ENCODE measurements at regions not wholly inside any gene's neighbourhood (a gene's known extent, or its start where the extent isn't known, plus 50 kb on each side); places are given as distances from the start of the nearest gene placed in this dataset.

GRCh38 chr20:6492271-6493055 is 275.0 kb upstream of the BMP2 start:
- TF ChIP-seq POLR2AphosphoS5 (IDR thresholded peaks at IDR 0.05) (peak; percentile 79), CTCF (IDR thresholded peaks at IDR 0.05; ENCODE audit: poor library complexity, severe bottlenecking) (no peak), EP300 (conservative IDR thresholded peaks at IDR 0.05; ENCODE audit: poor library complexity, severe bottlenecking) (peak; percentile 72), REST (IDR thresholded peaks at IDR 0.05; ENCODE audit: borderline replicate concordance) (no peak), RAD21 (conservative IDR thresholded peaks at IDR 0.05) (no peak), TAF1 (IDR thresholded peaks at IDR 0.05; ENCODE audit: low read depth) (no peak), MXI1 (conservative IDR thresholded peaks at IDR 0.05; ENCODE audit: poor library complexity, severe bottlenecking) (no peak), EZH2 (IDR thresholded peaks at IDR 0.05; ENCODE audit: borderline replicate concordance, insufficient read depth, low read length, poor library complexity, severe bottlenecking) (no peak), SMC3 (conservative IDR thresholded peaks at IDR 0.05; ENCODE audit: poor library complexity) (no peak)
